GM19372 (cell line): ENCODE measurements at regions not wholly inside any gene's neighbourhood (a gene's known extent, or its start where the extent isn't known, plus 50 kb on each side); places are given as distances from the start of the nearest gene placed in this dataset.

Source experiments
- ATAC-seq: cut with Tn5 transposase; IDR thresholded peaks from one replicate; pipeline ENCODE4 v1.9.1; 2021; ENCODE audit warnings: mild to moderate bottlenecking, low read depth, moderate library complexity; ENCODE audit not compliant: unreplicated experiment

DNA sequence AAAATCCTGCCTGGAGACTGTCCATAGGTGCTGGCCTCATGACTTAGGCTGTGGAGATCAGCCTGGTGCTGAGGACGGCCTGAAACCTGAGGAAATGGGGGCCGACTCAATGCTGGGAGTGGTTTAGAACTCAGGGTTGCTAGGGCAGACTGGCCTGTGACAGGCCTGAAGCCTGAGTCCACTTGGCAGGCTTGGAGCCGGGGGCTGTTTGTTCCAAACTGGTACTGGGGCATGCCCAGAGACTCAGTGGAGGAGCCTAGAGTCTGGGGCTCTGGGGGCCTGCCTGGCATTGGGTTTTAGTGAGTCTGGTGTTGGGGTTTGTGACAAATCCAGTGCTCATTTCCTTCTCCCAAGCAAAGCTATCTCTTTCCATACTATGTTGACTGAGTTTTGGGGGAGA, 489.7 kb upstream of the CNKSR2 start:
- ATAC-seq = no peak

- ATAC-seq = no peak
Observed at GRCh38 chrX:20863649-20864048, 510.6 kb upstream of the CNKSR2 start.

GRCh38 chrX:20861113-20861512, 513.1 kb upstream of the CNKSR2 start:
- no peak for ATAC-seq

DNA sequence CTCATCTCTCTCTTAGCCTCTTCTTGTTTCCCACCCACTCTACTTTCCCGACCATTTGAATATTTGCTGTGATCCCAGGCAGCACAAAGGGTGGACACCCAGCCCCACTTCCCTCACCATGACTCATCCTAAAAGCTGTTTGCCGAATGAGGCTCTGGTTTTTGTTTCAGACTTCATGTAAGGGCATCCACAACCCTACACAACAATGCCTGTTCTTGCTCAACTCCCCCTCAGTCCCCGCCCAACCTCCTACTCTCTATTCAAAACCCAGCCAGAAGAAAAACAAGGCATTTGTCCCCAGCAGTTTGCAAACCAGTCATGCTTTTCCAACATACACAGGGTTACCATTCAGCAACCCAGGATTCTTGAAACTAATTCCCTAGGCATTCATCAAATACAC, 516.5 kb upstream of the CNKSR2 start:
- no peak for ATAC-seq

- no peak for ATAC-seq
Observed at GRCh38 chrX:20838477-20838876, 535.7 kb upstream of the CNKSR2 start.

GRCh38 chrX:20829665-20830491, 544.3 kb upstream of the CNKSR2 start:
- ATAC-seq = no peak

GRCh38 chrX:20825984-20826383, 548.2 kb upstream of the CNKSR2 start:
- no peak for ATAC-seq

GRCh38 chrX:20803971-20804370, 537.3 kb upstream of the RPS6KA3 start:
- ATAC-seq = no peak

DNA sequence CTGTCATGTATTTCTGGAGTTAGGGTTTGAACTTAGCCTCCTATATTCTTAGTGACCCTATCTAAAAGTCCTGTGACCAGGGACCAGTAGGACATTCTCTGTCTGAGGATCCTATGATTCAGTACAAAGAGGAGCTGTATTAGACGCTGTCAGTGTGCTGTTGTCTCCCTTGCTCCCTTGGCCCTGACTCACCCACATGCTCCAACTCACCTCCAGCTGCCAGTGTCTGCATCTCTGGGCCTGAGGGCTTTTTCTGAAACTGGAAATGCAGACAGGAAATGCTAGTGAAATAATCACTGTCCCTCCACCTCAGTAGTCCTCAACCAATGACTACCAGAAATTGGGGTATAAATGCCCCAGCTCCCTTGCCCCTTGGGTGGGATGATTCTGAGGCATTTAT, 535.3 kb upstream of the RPS6KA3 start:
- no peak for ATAC-seq

- no peak for ATAC-seq
Observed at GRCh38 chrX:20796450-20796849, 529.7 kb upstream of the RPS6KA3 start.

DNA sequence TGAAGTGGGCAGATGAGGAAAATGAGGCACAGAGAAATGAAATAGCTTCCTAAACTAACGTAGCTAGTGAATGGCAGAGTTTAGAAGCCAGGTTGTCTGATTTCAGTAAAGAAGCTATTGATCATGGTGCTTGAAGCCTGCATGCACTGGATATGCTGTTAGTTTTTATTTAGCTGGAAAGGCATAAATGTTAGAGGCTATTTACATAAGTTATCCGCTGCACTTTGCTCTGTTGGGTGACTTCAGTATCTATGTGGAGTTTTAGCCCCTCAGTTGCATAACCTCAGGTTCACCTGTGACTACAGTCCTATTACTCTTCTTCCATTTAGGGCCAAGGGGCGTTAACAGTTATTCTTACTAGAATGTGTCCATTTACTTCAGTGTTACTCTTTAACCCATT, 522.4 kb upstream of the RPS6KA3 start:
- ATAC-seq = no peak

- ATAC-seq = no peak
Observed at GRCh38 chrX:20767346-20767745, 500.6 kb upstream of the RPS6KA3 start.

DNA sequence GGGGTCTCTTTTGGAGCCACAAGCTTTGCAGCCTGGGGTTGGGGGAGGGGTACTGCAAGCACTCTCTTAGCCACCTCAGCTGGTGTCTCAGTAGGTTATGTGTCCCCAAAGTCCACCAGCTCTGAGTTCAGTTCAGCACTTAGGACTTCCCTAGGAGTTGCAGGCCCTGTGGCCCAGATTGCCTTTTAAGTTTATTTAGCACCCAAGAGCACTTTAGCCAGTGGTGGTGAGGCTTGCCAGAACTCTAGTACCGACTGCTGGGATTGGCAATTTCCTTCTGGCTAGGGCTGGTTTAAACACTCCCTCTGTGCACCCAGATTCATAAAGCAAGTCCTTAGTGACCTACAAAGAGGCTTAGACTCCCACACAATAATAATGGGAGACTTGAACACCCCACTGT, 489.9 kb upstream of the RPS6KA3 start:
- ATAC-seq = no peak

GRCh38 chrX:20753076-20753475, 486.4 kb upstream of the RPS6KA3 start:
- ATAC-seq = no peak

DNA sequence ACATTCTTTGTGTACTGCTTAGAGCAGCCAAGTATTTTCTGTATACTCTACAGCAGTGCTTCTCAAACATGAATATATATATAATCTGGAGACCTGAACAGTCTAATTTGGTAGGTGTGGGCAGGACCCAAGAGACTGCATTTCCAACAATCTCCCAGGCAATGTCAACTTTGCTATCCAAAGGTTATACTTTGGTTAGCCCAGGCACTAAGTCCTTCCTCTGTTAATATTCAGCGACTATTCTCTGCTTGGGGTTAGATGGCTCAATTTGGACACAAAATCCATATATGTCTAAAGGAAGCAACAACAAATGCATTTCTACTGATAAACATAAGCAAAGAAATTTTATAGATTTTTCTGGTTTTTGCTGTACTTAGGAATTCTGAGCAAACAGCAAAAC, 480.0 kb upstream of the RPS6KA3 start:
- ATAC-seq = no peak

DNA sequence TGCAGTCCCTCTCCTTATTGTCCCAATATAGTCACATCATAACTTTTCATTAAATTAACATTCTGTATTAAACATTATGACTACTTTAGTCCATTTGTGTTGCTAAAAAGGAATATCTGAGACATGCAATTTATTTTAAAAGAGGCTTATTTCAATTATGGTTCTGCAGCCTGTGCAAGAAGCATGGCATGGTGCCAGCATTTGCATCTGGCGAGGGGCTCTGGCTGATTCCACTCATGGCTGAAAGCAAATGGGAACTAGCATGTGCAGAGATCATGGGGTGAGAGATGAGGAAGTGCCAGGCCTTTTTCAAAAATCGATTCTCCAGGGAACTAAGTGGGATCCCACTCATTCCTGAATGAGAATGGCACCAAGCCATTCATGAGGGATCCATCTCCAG, 476.3 kb upstream of the RPS6KA3 start:
- ATAC-seq = no peak

GRCh38 chrX:20742106-20742505, 475.4 kb upstream of the RPS6KA3 start:
- no peak for ATAC-seq

GRCh38 chrX:20740443-20740842, 473.7 kb upstream of the RPS6KA3 start:
- no peak for ATAC-seq

- no peak for ATAC-seq
Observed at GRCh38 chrX:20739038-20739745, 472.5 kb upstream of the RPS6KA3 start.

GRCh38 chrX:20729416-20729815, 462.7 kb upstream of the RPS6KA3 start:
- ATAC-seq = no peak

DNA sequence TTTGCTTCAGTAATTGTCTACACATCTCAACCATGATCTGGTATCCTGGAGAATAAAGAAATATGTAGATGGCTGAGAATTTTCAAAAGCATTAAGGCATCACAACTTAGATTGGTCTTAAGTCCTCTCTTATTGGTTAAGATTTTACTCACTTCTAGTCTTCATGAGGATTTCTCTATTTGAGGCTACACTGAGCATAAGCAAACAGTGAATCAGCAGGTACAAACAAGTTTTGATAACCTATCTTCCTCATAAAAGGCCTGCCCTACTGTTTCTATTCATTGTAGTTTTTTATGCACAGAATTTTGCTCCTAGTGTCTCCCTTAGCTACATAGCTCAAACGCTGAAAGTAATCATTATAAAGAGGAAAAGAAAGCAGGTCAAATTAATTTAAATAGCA, 460.7 kb upstream of the RPS6KA3 start:
- ATAC-seq = no peak
